IPS-20b (cell line): ENCODE measurements at regions not wholly inside any gene's neighbourhood (a gene's known extent, or its start where the extent isn't known, plus 50 kb on each side); places are given as distances from the start of the nearest gene placed in this dataset.
A peak's percentile ranks its signal among the peaks of the same experiment; 100 is the strongest.

Source experiments
- H3K27ac ChIP-seq: one replicate; pipeline ENCODE4 v1.5.1; 2013; ENCODE audit warnings: low read length
- H3K27me3 ChIP-seq: 2 replicates; pipeline ENCODE4 v1.6.1; 2013; ENCODE audit warnings: mild to moderate bottlenecking, low read length, inconsistent platforms; ENCODE audit not compliant: insufficient read depth
- H3K36me3 ChIP-seq: 2 replicates; pipeline ENCODE4 v1.6.1; 2013; ENCODE audit warnings: low read depth, mild to moderate bottlenecking, inconsistent platforms, low read length, moderate library complexity; ENCODE audit not compliant: insufficient read depth
- H3K4me1 ChIP-seq: 2 replicates; pipeline ENCODE4 v1.6.1; 2013; ENCODE audit warnings: mild to moderate bottlenecking, control low read depth, inconsistent platforms, low read length, moderate library complexity; ENCODE audit not compliant: insufficient read depth
- H3K4me3 ChIP-seq: 2 replicates; pipeline ENCODE4 v1.5.1; 2013; ENCODE audit warnings: mild to moderate bottlenecking, low read length, inconsistent platforms
- H3K9ac ChIP-seq: 2 replicates; pipeline ENCODE4 v1.6.1; 2013; ENCODE audit warnings: low read depth, mild to moderate bottlenecking, inconsistent platforms, low read length, moderate library complexity
- H3K9me3 ChIP-seq: 2 replicates; pipeline ENCODE4 v1.6.1; 2013; ENCODE audit warnings: mild to moderate bottlenecking, low read depth, low read length, inconsistent platforms; ENCODE audit not compliant: insufficient read depth

DNA sequence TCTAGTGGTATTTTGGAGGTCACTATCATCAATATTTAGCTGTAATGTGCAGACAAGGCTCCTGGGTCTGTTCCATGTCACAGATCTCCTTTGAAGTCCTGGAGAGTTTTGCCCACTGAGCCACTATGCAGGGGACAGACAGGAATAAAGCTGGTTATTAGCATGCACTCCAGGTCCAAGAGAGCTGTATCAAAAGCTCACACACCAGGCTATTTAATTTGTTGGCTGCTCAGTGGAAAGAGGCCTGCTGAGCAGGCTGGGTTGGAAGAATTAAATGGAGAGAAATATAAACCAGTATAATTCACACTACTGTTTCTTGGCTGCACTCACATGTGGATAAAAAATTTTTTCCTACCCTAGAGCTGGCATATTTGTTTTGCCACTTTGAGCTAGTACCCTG lies 113.8 kb upstream of the TAF11L2 start:
- Histone ChIP-seq H3K27ac (no peak overlapping the region), H3K4me1 (peaks cover 9% of the 10 kb centered on the region; the same call in 1 of the 2 replicates), H3K9me3 (no peaks in the 10 kb centered on the region), H3K9ac (no peak overlapping the region), H3K36me3 (no peaks in the 10 kb centered on the region), H3K4me3 (no peak overlapping the region), H3K27me3 (no peaks in the 10 kb centered on the region)

GRCh38 chr5:17388717-17389116 lies 109.3 kb upstream of the TAF11L2 start:
- Histone ChIP-seq H3K27ac (no peak overlapping the region), H3K27me3 (no peaks in the 10 kb centered on the region), H3K9me3 (no peaks in the 10 kb centered on the region), H3K4me1 (no peaks in the 10 kb centered on the region), H3K9ac (no peak overlapping the region), H3K36me3 (no peaks in the 10 kb centered on the region), H3K4me3 (no peak overlapping the region)

DNA sequence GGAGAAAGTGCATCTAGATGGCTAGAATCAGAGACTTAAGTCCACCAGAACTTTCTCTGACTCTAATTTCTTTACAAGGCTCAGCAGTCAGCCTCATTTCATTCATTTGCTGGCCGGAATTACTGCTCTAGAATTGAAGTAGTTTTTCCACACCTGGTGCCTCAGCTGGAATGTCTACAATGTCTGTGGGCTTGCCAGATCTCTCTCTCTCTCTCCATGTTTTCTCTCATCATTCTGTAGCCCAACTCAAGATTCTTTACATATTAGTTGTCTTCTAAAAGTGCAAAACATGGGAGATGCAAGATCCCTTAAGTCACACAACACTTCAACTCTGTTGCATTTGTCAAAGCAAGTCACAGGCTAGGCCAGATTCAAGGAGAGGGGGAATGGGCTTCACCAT lies 103.9 kb upstream of the TAF11L2 start:
- no peak overlapping the region for H3K4me3 ChIP-seq
- H3K27ac ChIP-seq: no peak overlapping the region
- peaks cover 13% of the 10 kb centered on the region for H3K4me1 ChIP-seq
- H3K9me3 ChIP-seq: no peaks in the 10 kb centered on the region
- H3K36me3 ChIP-seq: no peaks in the 10 kb centered on the region
- H3K9ac ChIP-seq: no peak overlapping the region
- H3K27me3 ChIP-seq: peaks cover 1% of the 10 kb centered on the region; the same call in 1 of the 2 replicates

DNA sequence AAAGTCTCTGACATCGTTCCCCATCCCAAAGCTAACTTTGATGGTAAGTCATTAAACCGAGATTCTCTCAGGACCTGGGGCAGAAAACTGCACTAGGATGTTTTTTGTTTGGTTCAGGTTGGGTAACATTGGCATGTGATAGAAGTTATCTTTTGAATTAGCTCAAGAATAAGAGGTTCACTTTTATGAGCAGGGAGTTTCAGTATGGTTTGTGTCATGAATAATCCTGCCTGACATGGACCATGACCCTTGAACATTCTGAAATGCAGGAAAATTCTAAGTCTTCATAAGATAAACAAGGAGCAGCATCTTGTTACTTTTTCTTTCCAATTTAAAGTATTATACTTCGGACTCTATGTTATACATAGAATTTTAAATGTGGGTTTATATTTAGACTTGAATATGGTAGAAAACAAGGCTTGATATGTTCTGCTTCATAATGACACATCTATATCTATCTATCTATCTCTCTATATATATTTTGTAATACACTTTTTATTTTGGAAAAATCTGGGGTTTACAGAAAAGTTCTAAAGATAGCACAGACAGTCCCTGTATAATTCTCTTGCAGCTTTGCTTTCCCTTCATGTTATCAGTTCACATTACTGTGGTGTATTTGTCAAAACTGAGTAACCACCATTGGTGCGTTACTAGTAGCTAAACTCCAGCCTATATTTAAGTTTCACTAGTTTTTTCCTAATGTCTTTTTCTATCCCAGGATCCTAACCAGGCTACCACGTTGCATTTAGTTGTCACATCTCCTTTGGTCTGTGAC lies 102.7 kb upstream of the TAF11L2 start:
- no peaks in the 10 kb centered on the region for H3K9me3 ChIP-seq

DNA sequence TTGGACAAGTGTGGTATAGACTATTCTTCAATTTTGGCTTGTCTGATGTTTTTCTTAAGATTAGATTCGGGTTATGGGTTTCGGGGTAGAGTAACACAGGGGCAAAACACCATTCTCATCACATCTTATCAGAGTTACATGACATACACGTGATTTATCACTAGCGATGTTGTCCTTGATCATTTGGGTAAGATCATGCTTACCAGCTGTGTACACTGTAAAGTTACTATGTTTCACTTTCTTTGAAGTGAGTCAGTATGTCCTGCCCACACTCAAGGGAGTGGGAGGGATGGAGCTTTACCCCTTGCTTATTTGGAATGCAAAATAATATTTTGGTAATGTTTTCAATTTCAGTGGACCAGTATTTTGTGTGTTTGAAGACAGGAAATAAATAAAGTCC lies 101.8 kb upstream of the TAF11L2 start:
- Histone ChIP-seq H3K4me1 (peaks cover 32% of the 10 kb centered on the region), H3K9me3 (no peaks in the 10 kb centered on the region), H3K4me3 (no peak overlapping the region), H3K27me3 (peaks cover 7% of the 10 kb centered on the region; the same call in 1 of the 2 replicates), H3K36me3 (no peaks in the 10 kb centered on the region), H3K9ac (no peak overlapping the region), H3K27ac (no peak overlapping the region)

More for the DNA sequence above, 102.7 kb upstream of the TAF11L2 start:
- H3K9ac ChIP-seq: no peak overlapping the region
- H3K27me3 ChIP-seq: peaks cover 7% of the 10 kb centered on the region; the same call in 1 of the 2 replicates
- no peak overlapping the region for H3K27ac ChIP-seq
- no peaks in the 10 kb centered on the region for H3K36me3 ChIP-seq
- H3K4me3 ChIP-seq: no peak overlapping the region
- H3K4me1 ChIP-seq: peaks cover 23% of the 10 kb centered on the region

- H3K4me3 ChIP-seq: no peak overlapping the region
- no peak overlapping the region for H3K27ac ChIP-seq
These were observed 99.6 kb upstream of the TAF11L2 start for GRCh38 chr5:17398431-17398830.

GRCh38 chr5:17398866-17399835 lies 98.9 kb upstream of the TAF11L2 start:
- no peaks in the 10 kb centered on the region for H3K9me3 ChIP-seq
- no peak overlapping the region for H3K9ac ChIP-seq
- no peak overlapping the region for H3K27ac ChIP-seq
- no peak overlapping the region for H3K4me3 ChIP-seq
- H3K36me3 ChIP-seq: no peaks in the 10 kb centered on the region
- H3K4me1 ChIP-seq: peaks cover 53% of the 10 kb centered on the region
- H3K27me3 ChIP-seq: peaks cover 21% of the 10 kb centered on the region; the same call in 1 of the 2 replicates

More at GRCh38 chr5:17398431-17398830, 99.6 kb upstream of the TAF11L2 start:
- Histone ChIP-seq H3K9me3 (no peaks in the 10 kb centered on the region), H3K9ac (no peak overlapping the region), H3K36me3 (no peaks in the 10 kb centered on the region), H3K27me3 (peaks cover 14% of the 10 kb centered on the region; the same call in 1 of the 2 replicates), H3K4me1 (peaks cover 46% of the 10 kb centered on the region)

GRCh38 chr5:17399931-17400330 lies 98.1 kb upstream of the TAF11L2 start:
- Histone ChIP-seq H3K27ac (no peak overlapping the region), H3K27me3 (peaks cover 27% of the 10 kb centered on the region), H3K4me1 (peaks cover 60% of the 10 kb centered on the region), H3K4me3 (no peak overlapping the region), H3K9ac (no peak overlapping the region), H3K9me3 (no peaks in the 10 kb centered on the region), H3K36me3 (no peaks in the 10 kb centered on the region)

GRCh38 chr5:17400724-17401469 lies 97.1 kb upstream of the TAF11L2 start:
- peak overlapping the region; percentile 64 for H3K9ac ChIP-seq
- H3K4me3 ChIP-seq: peak overlapping the region; percentile 47

GRCh38 chr5:17401470-17402288 lies 96.4 kb upstream of the TAF11L2 start:
- Histone ChIP-seq H3K4me3 (peak overlapping the region; percentile 50; the same call in 1 of the 2 replicates), H3K9me3 (no peaks in the 10 kb centered on the region), H3K27me3 (peaks cover 34% of the 10 kb centered on the region), H3K9ac (peak overlapping the region; percentile 64), H3K27ac (no peak overlapping the region), H3K36me3 (no peaks in the 10 kb centered on the region), H3K4me1 (peaks cover 63% of the 10 kb centered on the region)

More at GRCh38 chr5:17400724-17401469, 97.1 kb upstream of the TAF11L2 start:
- Histone ChIP-seq H3K36me3 (no peaks in the 10 kb centered on the region), H3K4me1 (peaks cover 63% of the 10 kb centered on the region), H3K9me3 (no peaks in the 10 kb centered on the region), H3K27me3 (peaks cover 34% of the 10 kb centered on the region), H3K27ac (no peak overlapping the region)
